Fibroblast of lung (primary cell): ENCODE measurements at regions not wholly inside any gene's neighbourhood (a gene's known extent, or its start where the extent isn't known, plus 50 kb on each side); places are given as distances from the start of the nearest gene placed in this dataset.

Experiments
- CTCF ChIP-seq, 2 donors: IDR thresholded peaks in 1 of 2; conservative IDR thresholded peaks in 1 of 2; 1 replicate in 1 of 2; 2 replicates in 1 of 2; pipeline ENCODE4 v1.5.1; 2011 to 2012; ENCODE audit warnings: low read length in 2 of 2, control low read depth in 1 of 2, inconsistent platforms in 1 of 2, low read depth in 1 of 2, mild to moderate bottlenecking in 1 of 2
- EZH2 ChIP-seq: IDR thresholded peaks from 2 replicates; pipeline ENCODE4 v1.5.1; 2012; ENCODE audit warnings: low read length, control low read depth, mild to moderate bottlenecking; ENCODE audit errors: missing control alignments

- no peak for TF ChIP-seq CTCF (conservative IDR thresholded peaks at IDR 0.05 in 1 of 2, IDR thresholded peaks at IDR 0.05 in 1 of 2; ENCODE audit: low read depth in 1 of 2, low read length in 2 of 2)
- TF ChIP-seq EZH2 = no peak
These were observed 277.3 kb upstream of the TANK start for GRCh38 chr2:160882906-160883305.
